ENCODE measurements at regions not wholly inside any gene's neighbourhood (a gene's known extent, or its start where the extent isn't known, plus 50 kb on each side); places are given as distances from the start of the nearest gene placed in this dataset.

GRCh38 chr3:152554980-152555379, 280.0 kb upstream of the P2RY1 start:
- Histone ChIP-seq H3K18ac (ENCODE audit: insufficient read length, low read depth, low read length) (no peak overlapping the region), H3K79me1 (ENCODE audit: insufficient read depth, low read depth, low read length, poor library complexity, severe bottlenecking) (no peaks in the 10 kb centered on the region), H3K4me2 (ENCODE audit: insufficient read depth, insufficient read length, low read length) (no peak overlapping the region), H3K23ac (ENCODE audit: insufficient read length, low read depth, low read length) (no peak overlapping the region), H3K4me1 (ENCODE audit: insufficient read depth, low read length) (no peaks in the 10 kb centered on the region), H4K20me1 (ENCODE audit: control insufficient read depth, insufficient read depth, insufficient read length) (no peaks in the 10 kb centered on the region), H2BK15ac (ENCODE audit: low read depth, low read length) (no peak overlapping the region), H4K5ac (ENCODE audit: insufficient read length, low read depth, low read length) (no peak overlapping the region), H3K4ac (ENCODE audit: low read depth, low read length) (no peak overlapping the region), H3K79me2 (ENCODE audit: insufficient read depth, low read length) (no peaks in the 10 kb centered on the region), H4K8ac (replicated peaks; ENCODE audit: insufficient read length, low read depth, low read length) (no peak overlapping the region), H3T11ph (ENCODE audit: low read length) (no peak overlapping the region), H3K27me3 (ENCODE audit: insufficient read depth, low read length) (no peaks in the 10 kb centered on the region), H2AFZ (ENCODE audit: low read length) (no peak overlapping the region), H2BK120ac (ENCODE audit: low read depth, low read length, poor library complexity, severe bottlenecking) (no peak overlapping the region), H2BK12ac (ENCODE audit: insufficient read length, low read depth, low read length) (no peak overlapping the region), H3K27ac (ENCODE audit: insufficient read length, low read depth, low read length) (no peak overlapping the region), H3K9me3 (ENCODE audit: control insufficient read depth, low read depth, low read length) (no peaks in the 10 kb centered on the region), H3K56ac (ENCODE audit: insufficient read length, low read depth, low read length) (no peak overlapping the region), H4K91ac (ENCODE audit: insufficient read length, low read depth, low read length) (no peak overlapping the region), H2BK5ac (ENCODE audit: insufficient read length, low read length) (no peak overlapping the region), H2AK5ac (ENCODE audit: insufficient read length, low read length) (no peak overlapping the region), H3K14ac (ENCODE audit: insufficient read depth, low read length) (no peak overlapping the region), H2BK20ac (ENCODE audit: low read depth, low read length, poor library complexity, severe bottlenecking) (no peak overlapping the region), H3K9ac (ENCODE audit: extremely low read depth, insufficient read length, low read length) (no peak overlapping the region), H3K23me2 (ENCODE audit: insufficient read length, low read depth, low read length, poor library complexity, severe bottlenecking) (no peaks in the 10 kb centered on the region)
- H3K36me3 Mint-ChIP-seq (ENCODE audit: insufficient read depth in 1 of 3, low read depth in 3 of 3) = peaks cover 0 to 4% (median 2%) of the 10 kb centered on the region in 3 experiments; a peak in 4 of 7 replicates
- no peak overlapping the region for H3K27ac Mint-ChIP-seq
- H3K9me3 Mint-ChIP-seq = peaks cover 0 to 2% of the 10 kb centered on the region in 2 experiments; a peak in 3 of 5 replicates
- no peaks in the 10 kb centered on the region for H3K27me3 Mint-ChIP-seq (ENCODE audit: low read depth)
- WGBS (ENCODE audit: extremely low coverage, insufficient read length, low lambda C conversion rate) = no CpG with 5 or more reads among the region's 3 CpGs
- H3K4me3 Mint-ChIP-seq = no peak overlapping the region; a peak in 1 of 5 replicates
- DNase-seq = no peak
- H3K4me1 Mint-ChIP-seq = no peaks in the 10 kb centered on the region
- TF ChIP-seq, protein P1, sequence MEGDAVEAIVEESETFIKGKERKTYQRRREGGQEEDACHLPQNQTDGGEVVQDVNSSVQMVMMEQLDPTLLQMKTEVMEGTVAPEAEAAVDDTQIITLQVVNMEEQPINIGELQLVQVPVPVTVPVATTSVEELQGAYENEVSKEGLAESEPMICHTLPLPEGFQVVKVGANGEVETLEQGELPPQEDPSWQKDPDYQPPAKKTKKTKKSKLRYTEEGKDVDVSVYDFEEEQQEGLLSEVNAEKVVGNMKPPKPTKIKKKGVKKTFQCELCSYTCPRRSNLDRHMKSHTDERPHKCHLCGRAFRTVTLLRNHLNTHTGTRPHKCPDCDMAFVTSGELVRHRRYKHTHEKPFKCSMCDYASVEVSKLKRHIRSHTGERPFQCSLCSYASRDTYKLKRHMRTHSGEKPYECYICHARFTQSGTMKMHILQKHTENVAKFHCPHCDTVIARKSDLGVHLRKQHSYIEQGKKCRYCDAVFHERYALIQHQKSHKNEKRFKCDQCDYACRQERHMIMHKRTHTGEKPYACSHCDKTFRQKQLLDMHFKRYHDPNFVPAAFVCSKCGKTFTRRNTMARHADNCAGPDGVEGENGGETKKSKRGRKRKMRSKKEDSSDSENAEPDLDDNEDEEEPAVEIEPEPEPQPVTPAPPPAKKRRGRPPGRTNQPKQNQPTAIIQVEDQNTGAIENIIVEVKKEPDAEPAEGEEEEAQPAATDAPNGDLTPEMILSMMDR (conservative IDR thresholded peaks at IDR 0.05) = no peak

Measured in H9 (cell line).